C4-2B (cell line): ENCODE measurements at regions not wholly inside any gene's neighbourhood (a gene's known extent, or its start where the extent isn't known, plus 50 kb on each side); places are given as distances from the start of the nearest gene placed in this dataset.

ENCODE experiments used
- H3K27ac ChIP-seq: fragments of 450-650 bp; 2 replicates; pipeline ENCODE4 v1.5.1; 2017
- ZFX ChIP-seq: fragments of 450-650 bp; IDR thresholded peaks from 2 replicates; pipeline ENCODE4 v1.6.1; 2017
- TF ChIP-seq, protein P1 (sequence below): fragments of 450-650 bp; conservative IDR thresholded peaks from 2 replicates; pipeline ENCODE4 v1.5.1; 2017; ENCODE audit warnings: mild to moderate bottlenecking

DNA sequence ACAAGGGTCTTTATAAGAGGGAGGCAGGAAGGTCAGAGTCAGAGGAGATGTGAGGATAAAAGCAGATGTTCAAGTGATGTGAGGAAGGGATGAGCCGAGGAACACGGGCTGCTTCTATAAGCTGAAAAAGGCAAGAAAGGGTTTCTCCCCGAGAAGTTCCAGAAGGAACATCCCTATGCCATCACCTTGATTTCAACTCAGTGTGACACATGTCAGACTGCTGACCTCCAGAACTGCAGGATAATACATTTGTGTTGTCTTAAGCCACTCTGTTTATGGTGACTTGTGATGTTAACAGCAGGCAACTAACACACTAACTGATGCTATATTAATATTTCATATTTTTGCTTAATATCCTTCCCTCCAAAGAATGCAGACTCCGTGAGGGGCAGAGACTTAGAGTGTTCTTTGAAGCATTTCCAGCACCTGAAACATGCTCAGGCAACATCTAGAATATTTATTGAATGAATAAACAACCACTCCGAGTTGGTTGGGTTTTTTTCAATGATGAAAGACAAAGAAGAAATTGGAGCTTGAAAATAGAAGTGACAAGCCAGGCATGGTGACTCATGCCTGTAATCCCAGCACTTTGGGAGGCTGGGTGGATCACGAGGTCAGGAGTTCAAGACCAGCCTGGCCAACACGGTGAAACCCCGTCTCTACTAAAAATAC is 77.6 kb upstream of the ADRA1B start:
- H3K27ac ChIP-seq = no peak overlapping the region
- TF ChIP-seq, protein P1, sequence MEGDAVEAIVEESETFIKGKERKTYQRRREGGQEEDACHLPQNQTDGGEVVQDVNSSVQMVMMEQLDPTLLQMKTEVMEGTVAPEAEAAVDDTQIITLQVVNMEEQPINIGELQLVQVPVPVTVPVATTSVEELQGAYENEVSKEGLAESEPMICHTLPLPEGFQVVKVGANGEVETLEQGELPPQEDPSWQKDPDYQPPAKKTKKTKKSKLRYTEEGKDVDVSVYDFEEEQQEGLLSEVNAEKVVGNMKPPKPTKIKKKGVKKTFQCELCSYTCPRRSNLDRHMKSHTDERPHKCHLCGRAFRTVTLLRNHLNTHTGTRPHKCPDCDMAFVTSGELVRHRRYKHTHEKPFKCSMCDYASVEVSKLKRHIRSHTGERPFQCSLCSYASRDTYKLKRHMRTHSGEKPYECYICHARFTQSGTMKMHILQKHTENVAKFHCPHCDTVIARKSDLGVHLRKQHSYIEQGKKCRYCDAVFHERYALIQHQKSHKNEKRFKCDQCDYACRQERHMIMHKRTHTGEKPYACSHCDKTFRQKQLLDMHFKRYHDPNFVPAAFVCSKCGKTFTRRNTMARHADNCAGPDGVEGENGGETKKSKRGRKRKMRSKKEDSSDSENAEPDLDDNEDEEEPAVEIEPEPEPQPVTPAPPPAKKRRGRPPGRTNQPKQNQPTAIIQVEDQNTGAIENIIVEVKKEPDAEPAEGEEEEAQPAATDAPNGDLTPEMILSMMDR = no peak
- no peak for TF ChIP-seq ZFX

DNA sequence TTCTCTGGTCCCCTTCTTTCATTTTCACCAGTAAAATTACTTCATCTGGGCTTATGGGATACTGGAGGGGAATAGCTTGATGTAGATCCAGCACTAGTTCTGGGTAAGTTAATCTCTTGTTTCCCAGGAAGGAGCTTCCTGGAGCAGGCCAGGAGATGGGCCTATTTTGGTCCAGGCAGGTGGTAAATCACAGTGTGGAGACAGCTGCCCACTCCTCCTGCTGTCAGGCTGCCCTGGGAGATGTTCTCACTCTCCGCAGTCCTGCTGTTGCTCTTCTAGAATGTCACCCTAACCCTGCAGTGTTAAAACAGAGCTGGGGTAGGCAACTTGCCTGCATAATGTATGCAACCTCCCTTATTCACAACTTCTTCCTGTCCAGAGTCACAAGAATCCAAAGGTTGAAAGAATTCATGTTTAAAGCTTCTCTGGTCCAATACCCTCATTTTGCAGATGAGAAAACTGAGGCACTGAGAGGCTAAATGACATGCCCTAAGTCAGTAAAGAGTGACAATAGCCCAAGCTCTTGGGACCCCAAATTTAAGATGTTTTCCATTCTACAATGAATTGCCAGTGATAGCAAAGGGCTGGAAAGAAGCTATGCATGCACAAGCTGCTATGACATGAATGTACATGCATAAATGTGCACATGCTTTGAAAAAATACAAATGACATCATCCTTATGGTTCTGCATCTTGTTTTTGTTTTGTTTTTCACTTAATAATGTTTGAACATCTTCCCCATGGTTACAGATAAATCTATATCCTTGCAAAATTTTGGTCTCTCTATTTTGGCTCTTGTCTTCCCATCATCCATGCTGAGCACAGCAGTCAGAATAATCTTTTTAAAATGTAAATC is 71.8 kb upstream of the ADRA1B start:
- TF ChIP-seq, protein P1 = no peak
- TF ChIP-seq ZFX = no peak
- H3K27ac ChIP-seq = no peak overlapping the region

DNA sequence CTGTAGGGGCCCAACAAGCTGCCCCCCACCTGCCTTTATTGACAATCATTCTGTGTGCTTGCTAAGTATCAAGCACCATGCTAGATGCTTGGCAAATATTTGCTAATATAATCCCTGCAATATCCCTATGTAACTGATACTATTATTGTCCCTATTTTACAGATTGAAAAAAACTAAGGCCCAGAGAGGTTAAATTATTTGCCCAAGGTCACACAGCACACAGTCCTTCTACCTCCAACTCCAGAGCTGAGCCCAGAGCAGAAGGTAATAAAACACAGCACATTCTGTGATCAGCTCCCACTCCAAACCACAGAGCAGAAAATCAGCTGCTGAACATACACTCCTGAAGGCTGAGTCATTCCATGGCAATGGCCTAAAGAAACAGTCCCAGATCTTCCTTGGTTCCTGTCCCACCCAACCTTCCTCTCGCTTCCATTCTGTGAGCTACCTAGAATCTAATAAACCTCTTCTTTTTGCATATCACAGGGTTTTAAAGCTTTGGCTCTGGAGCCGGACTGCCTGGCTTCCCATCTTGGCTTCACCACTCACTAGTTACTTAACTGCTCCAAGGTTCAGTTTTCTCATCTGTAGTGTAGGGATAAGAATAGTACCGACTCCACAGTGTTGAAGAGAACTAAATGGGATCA is 66.7 kb upstream of the ADRA1B start:
- no peak overlapping the region for H3K27ac ChIP-seq
- TF ChIP-seq, protein P1 = no peak
- TF ChIP-seq ZFX = no peak

DNA sequence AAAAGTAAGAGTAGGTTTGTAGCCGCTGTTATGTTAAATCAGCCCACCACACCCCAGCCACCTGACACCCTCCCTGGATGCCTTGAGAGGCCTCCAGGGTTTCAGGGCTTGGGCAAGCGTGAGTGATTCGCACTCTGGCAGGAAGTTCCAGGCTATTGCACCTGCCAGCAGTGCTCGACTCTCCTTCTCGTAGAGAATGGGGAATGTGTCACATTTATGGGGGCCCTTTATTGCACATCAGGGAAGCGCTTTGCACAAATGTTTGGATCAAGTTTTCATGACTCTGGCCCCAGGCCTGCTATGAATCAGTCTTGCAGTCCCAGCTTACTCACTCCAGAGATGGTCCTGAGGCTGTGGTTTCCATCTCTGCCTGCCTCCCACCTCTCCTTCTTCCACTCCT is 66.1 kb upstream of the ADRA1B start:
- no peak overlapping the region for H3K27ac ChIP-seq
- no peak for TF ChIP-seq ZFX
- TF ChIP-seq, protein P1 = no peak

DNA sequence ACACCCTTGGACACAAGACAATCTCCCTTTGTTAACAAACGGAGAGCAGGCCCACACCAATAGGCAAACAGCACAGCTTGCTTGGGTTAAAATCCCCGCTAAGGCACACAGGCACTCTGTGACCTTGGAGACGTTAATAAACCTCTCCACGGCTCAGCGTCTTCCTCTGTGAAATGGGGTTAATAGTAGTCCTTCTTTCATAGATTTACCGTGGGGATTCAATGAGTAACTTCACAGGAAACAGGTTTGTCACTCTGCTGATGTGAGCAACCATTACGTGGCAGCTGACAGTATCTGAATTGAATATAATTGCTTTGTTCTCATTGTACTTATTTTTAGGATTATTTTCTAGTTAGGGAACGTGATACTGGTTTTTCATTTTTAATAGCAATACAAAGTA is 65.2 kb upstream of the ADRA1B start:
- H3K27ac ChIP-seq = no peak overlapping the region
- TF ChIP-seq, protein P1 = no peak

DNA sequence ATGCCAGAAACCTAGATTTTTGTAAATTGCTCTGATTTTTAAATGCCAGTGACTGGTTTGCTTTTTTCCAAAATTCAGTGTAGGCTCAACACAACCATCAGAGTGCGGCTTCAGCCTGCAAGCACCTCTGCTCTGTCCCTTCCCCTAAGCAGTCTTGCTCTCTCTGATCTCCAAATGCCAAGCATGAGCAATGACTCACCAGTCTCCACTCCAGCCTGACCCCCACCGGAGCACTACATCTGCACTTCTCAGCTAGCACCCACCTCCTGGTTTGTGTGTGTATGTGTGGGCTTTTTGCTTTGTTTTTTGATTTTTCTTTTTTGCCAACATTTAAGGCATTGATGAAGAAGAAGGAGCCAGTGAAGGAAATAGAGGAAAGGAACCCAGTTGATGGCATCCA is 61.4 kb upstream of the ADRA1B start:
- H3K27ac ChIP-seq = no peak overlapping the region
- no peak for TF ChIP-seq ZFX
- TF ChIP-seq, protein P1 = no peak
